NCI-H446 (cell line): ENCODE measurements at regions not wholly inside any gene's neighbourhood (a gene's known extent, or its start where the extent isn't known, plus 50 kb on each side); places are given as distances from the start of the nearest gene placed in this dataset.
"Not testable (repeated sequence)": the region's sequence is repeated elsewhere in the genome, so short reads cannot be mapped to it uniquely, and the experiment has no call there.

Experiments
- DNase-seq, 2 experiments: peaks; one replicate each; lab custom pipeline; 2025; lab: John Stamatoyannopoulos, UW

GRCh38 chr9:42434844-42435714, 251.6 kb downstream of the SPATA31A6 start:
- not testable (repeated sequence) for DNase-seq

- DNase-seq = not testable (repeated sequence)
Observed at GRCh38 chr9:42435715-42436342, 252.4 kb downstream of the SPATA31A6 start.

GRCh38 chr9:42437057-42437759, 253.7 kb downstream of the SPATA31A6 start:
- not testable (repeated sequence) for DNase-seq

- not testable (repeated sequence) for DNase-seq
Observed at GRCh38 chr9:42442680-42443079, 259.2 kb downstream of the SPATA31A6 start.

- not testable (repeated sequence) for DNase-seq
Observed at GRCh38 chr9:42443414-42443813, 260.0 kb downstream of the SPATA31A6 start.

GRCh38 chr9:42461436-42461835, 278.0 kb downstream of the SPATA31A6 start:
- not testable (repeated sequence) for DNase-seq

- DNase-seq = not testable (repeated sequence)
Observed at GRCh38 chr9:42461863-42462262, 278.4 kb downstream of the SPATA31A6 start.

- not testable (repeated sequence) for DNase-seq
Observed at GRCh38 chr9:42463981-42464380, 280.5 kb downstream of the SPATA31A6 start.

GRCh38 chr9:42470577-42470976, 287.1 kb downstream of the SPATA31A6 start:
- peak in 1 of 2 experiments; percentile 20 for DNase-seq

GRCh38 chr9:42490989-42491388, 307.5 kb downstream of the SPATA31A6 start:
- DNase-seq = not testable (repeated sequence)

- peak; percentile 43 to 89 for DNase-seq
Observed at GRCh38 chr9:42502620-42503264, 319.3 kb downstream of the SPATA31A6 start.

- not testable (repeated sequence) for DNase-seq
Observed at GRCh38 chr9:42508111-42508510, 324.7 kb downstream of the SPATA31A6 start.

GRCh38 chr9:42513535-42513934, 330.1 kb downstream of the SPATA31A6 start:
- DNase-seq = not testable (repeated sequence)

- not testable (repeated sequence) for DNase-seq
Observed at GRCh38 chr9:42534325-42534983, 351.0 kb downstream of the SPATA31A6 start.

GRCh38 chr9:42534984-42535325, 351.5 kb downstream of the SPATA31A6 start:
- not testable (repeated sequence) for DNase-seq

- DNase-seq = not testable (repeated sequence)
Observed at GRCh38 chr9:42550789-42551357, 367.4 kb downstream of the SPATA31A6 start.

- DNase-seq = not testable (repeated sequence)
Observed at GRCh38 chr9:42568530-42568929, 385.1 kb downstream of the SPATA31A6 start.

GRCh38 chr9:42568942-42569556, 385.6 kb downstream of the SPATA31A6 start:
- DNase-seq = not testable (repeated sequence)

- not testable (repeated sequence) for DNase-seq
Observed at GRCh38 chr9:42577851-42578250, 394.4 kb downstream of the SPATA31A6 start.
